K562 (cell line): ENCODE measurements at regions not wholly inside any gene's neighbourhood (a gene's known extent, or its start where the extent isn't known, plus 50 kb on each side); places are given as distances from the start of the nearest gene placed in this dataset.

Source experiments
- ATAC-seq: fragments of 200-7000 bp; cut with Tn5 transposase; 3 replicates; pipeline ENCODE4 v1.9.1; 2020; ENCODE audit warnings: moderate library complexity
- BruUV-seq: library from RNA; stranded (reverse); fragments of 400-500 nt; replicated peaks from 2 replicates; lab custom pipeline; 2021; lab: Mats Ljungman, UMichigan
- CTCF ChIA-PET: fragments of 300-600 bp; formaldehyde crosslinking; extraction: SDS; loops from one replicate; lab custom pipeline; 2021; ENCODE audit warnings: low intra/inter-chr PET ratio; lab: Yijun Ruan, JAX
- POLR2A ChIA-PET: fragments of 300-600, 350-650 bp; sonication (Branson Sonifier 250); formaldehyde crosslinking; extraction: SDS; loops from one replicate; lab custom pipeline; 2021; ENCODE audit warnings: antibody characterized with exemption, inconsistent platforms; lab: Yijun Ruan, JAX
- DNase-seq, 4 experiments: peaks; one replicate each; pipeline versions ENCODE4 v3.0.0 to v3.0.0-alpha.2; 2011 to 2018; ENCODE audit warnings: low spot score in 3 of 4, mixed read lengths in 3 of 4; ENCODE audit errors: extremely low read depth in 1 of 4
- FAIRE-seq: peaks from 2 replicates; lab custom pipeline; 2011; peaks lifted over from hg19 to GRCh38; lab: Jason Lieb, UNC
- H2AFZ ChIP-seq: 2 replicates; pipeline ENCODE4 v1.6.0; 2011; ENCODE audit warnings: low read depth, low read length, control low read depth, inconsistent platforms
- H3K27ac ChIP-seq: fragments of 200-600 bp; 3 replicates; pipeline ENCODE4 v1.8.0; 2011; ENCODE audit warnings: low read depth, mild to moderate bottlenecking, control low read depth, inconsistent platforms, low read length, moderate library complexity, mixed read lengths; ENCODE audit errors: extremely low read depth
- H3K27me3 ChIP-seq, 2 experiments: fragments of 300-600 bp in 1 of 2; 2 replicates in 1 of 2; 3 replicates in 1 of 2; pipeline versions ENCODE4 v1.6.0 to v1.8.0; 2011; ENCODE audit warnings: inconsistent platforms in 2 of 2, low read length in 2 of 2, mild to moderate bottlenecking in 1 of 2, mixed read lengths in 1 of 2, moderate library complexity in 1 of 2; ENCODE audit not compliant: control insufficient read depth in 2 of 2, insufficient read depth in 2 of 2
- H3K36me3 ChIP-seq: fragments of 300-600 bp; 3 replicates; pipeline ENCODE4 v1.8.0; 2011; ENCODE audit warnings: mild to moderate bottlenecking, low read length, inconsistent platforms; ENCODE audit not compliant: control insufficient read depth, insufficient read depth
- H3K4me1 ChIP-seq, 2 experiments: fragments of 200-600 bp in 1 of 2; replicated peaks in 1 of 2; 2 replicates in 1 of 2; 3 replicates in 1 of 2; pipeline versions ENCODE4 v1.5.1 to v1.8.0; 2011; ENCODE audit warnings: inconsistent platforms in 2 of 2, low read length in 2 of 2, mild to moderate bottlenecking in 1 of 2, mixed read lengths in 1 of 2, moderate library complexity in 1 of 2; ENCODE audit not compliant: control insufficient read depth in 2 of 2, insufficient read depth in 2 of 2
- H3K4me2 ChIP-seq: 2 replicates; pipeline ENCODE4 v1.6.1; 2011; ENCODE audit warnings: low read length, control low read depth, inconsistent platforms, mixed read lengths; ENCODE audit not compliant: insufficient read depth
- H3K4me3 ChIP-seq: fragments of 200-600 bp; sonication (generic), shearing (Covaris generic); 2 replicates; pipeline ENCODE4 v1.5.1; 2016; ENCODE audit warnings: control low read depth, inconsistent platforms
- H3K79me2 ChIP-seq: fragments of 200-600 bp; 3 replicates; pipeline ENCODE4 v1.8.0; 2011; ENCODE audit warnings: low read length, inconsistent platforms; ENCODE audit not compliant: control insufficient read depth, insufficient read depth
- H3K9ac ChIP-seq, 2 experiments: 2 replicates each; pipeline versions ENCODE4 v1.6.0 to v1.6.1; 2011; ENCODE audit warnings: low read depth in 2 of 2, low read length in 2 of 2, control low read depth in 1 of 2, inconsistent platforms in 1 of 2, mild to moderate bottlenecking in 1 of 2, mixed read lengths in 1 of 2; ENCODE audit not compliant: insufficient read depth in 1 of 2
- H3K9me1 ChIP-seq: one replicate; pipeline ENCODE4 v1.6.0; 2011; ENCODE audit warnings: inconsistent platforms, mild to moderate bottlenecking, low read length, moderate library complexity; ENCODE audit not compliant: control insufficient read depth, insufficient read depth
- H3K9me3 ChIP-seq: replicated peaks from 2 replicates; pipeline ENCODE4 v1.5.1; 2011; ENCODE audit warnings: low read depth, low read length, inconsistent platforms; ENCODE audit not compliant: control insufficient read depth, insufficient read depth
- H4K20me1 ChIP-seq: replicated peaks from 2 replicates; pipeline ENCODE4 v1.6.1; 2011; ENCODE audit warnings: low read length, inconsistent platforms, mixed read lengths; ENCODE audit not compliant: control insufficient read depth, insufficient read depth
- HDAC2 ChIP-seq: fragments of 450-650 bp; IDR thresholded peaks from 2 replicates; pipeline ENCODE4 v1.6.1; 2016; ENCODE audit warnings: mild to moderate bottlenecking
- TRIM28 ChIP-seq: fragments of 450-650 bp; IDR thresholded peaks from 2 replicates; pipeline ENCODE4 v1.6.1; 2017
- ZFP36 ChIP-seq: fragments of 150-350 bp; IDR thresholded peaks from 2 replicates; pipeline ENCODE4 v1.6.1; 2018; ENCODE audit warnings: low read length, low read depth; ENCODE audit not compliant: partially characterized antibody
- ZNF408 ChIP-seq: fragments of 250-450 bp; sonication (Bioruptor Pico); IDR thresholded peaks from 2 replicates; pipeline ENCODE4 v1.4.0; 2020; ENCODE audit warnings: low read depth, mild to moderate bottlenecking, moderate library complexity
- WGBS: fragments of 100-300 bp; shearing (Covaris generic); methylation state at CpG from one replicate; pipeline ENCODE4 v1.1.6; 2016; ENCODE audit warnings: low coverage, mixed read lengths; ENCODE audit not compliant: insufficient coverage; ENCODE audit errors: missing lambda C conversion rate; 5-methylcytosine and 5-hydroxymethylcytosine counted together
- in situ Hi-C: fragments of 300-500 bp; cut with MboI; formaldehyde crosslinking; loops from 4 replicates; pipeline ENCODE4 v1.15.0; 2018; ENCODE audit warnings: inconsistent platforms, mixed read lengths
- intact Hi-C: fragments of 100-400 bp; cut with micrococcal nuclease; formaldehyde crosslinking; loops from 2 replicates; pipeline ENCODE4 v1.14.2; 2022
- TF ChIP-seq, protein P1 (sequence below): fragments of 250-450 bp; sonication (Bioruptor Pico); IDR thresholded peaks from 2 replicates; pipeline ENCODE4 v1.9.0; 2021; ENCODE audit warnings: mild to moderate bottlenecking, inconsistent platforms
- TF ChIP-seq, protein P2 (sequence below): fragments of 250-450 bp; sonication (Bioruptor Pico); IDR thresholded peaks from 2 replicates; pipeline ENCODE4 v1.6.1; 2021; ENCODE audit warnings: mild to moderate bottlenecking

GRCh38 chr13:44030615-44031014 lies 150.9 kb downstream of the LACC1 start (continued):
- TF ChIP-seq, protein P1, sequence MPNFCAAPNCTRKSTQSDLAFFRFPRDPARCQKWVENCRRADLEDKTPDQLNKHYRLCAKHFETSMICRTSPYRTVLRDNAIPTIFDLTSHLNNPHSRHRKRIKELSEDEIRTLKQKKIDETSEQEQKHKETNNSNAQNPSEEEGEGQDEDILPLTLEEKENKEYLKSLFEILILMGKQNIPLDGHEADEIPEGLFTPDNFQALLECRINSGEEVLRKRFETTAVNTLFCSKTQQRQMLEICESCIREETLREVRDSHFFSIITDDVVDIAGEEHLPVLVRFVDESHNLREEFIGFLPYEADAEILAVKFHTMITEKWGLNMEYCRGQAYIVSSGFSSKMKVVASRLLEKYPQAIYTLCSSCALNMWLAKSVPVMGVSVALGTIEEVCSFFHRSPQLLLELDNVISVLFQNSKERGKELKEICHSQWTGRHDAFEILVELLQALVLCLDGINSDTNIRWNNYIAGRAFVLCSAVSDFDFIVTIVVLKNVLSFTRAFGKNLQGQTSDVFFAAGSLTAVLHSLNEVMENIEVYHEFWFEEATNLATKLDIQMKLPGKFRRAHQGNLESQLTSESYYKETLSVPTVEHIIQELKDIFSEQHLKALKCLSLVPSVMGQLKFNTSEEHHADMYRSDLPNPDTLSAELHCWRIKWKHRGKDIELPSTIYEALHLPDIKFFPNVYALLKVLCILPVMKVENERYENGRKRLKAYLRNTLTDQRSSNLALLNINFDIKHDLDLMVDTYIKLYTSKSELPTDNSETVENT (CRISPR knock-in tag), result no peak
- TF ChIP-seq, protein P2, sequence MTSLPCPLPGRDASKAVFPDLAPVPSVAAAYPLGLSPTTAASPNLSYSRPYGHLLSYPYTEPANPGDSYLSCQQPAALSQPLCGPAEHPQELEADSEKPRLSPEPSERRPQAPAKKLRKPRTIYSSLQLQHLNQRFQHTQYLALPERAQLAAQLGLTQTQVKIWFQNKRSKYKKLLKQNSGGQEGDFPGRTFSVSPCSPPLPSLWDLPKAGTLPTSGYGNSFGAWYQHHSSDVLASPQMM, result no peak

GRCh38 chr13:44031555-44031954 lies 151.9 kb downstream of the LACC1 start:
- H3K4me3 ChIP-seq, result no peak overlapping the region
- CTCF ChIA-PET, result no interaction called here
- WGBS, result 4% methylated on average over 2 of the region's 2 CpGs
- no peak for TF ChIP-seq ZFP36
- no peak for TF ChIP-seq ZNF408 (CRISPR knock-in tag)
- TF ChIP-seq TRIM28, result no peak
- no peak for TF ChIP-seq HDAC2
- TF ChIP-seq, all 486 proteins: peak for 0
- H3K4me2 ChIP-seq, result no peak overlapping the region
- POLR2A ChIA-PET, result interaction anchor here (0.8 kb wide), 1 partner anchor 36 kb away, joined by 3 read pairs; no protein-coding TSS in a partner anchor
- FAIRE-seq, result no peak
- no peak overlapping the region for H2AFZ ChIP-seq
- no peaks in the 10 kb centered on the region for H3K27me3 ChIP-seq
- no peaks in the 10 kb centered on the region for H3K4me1 ChIP-seq
- H3K9me3 ChIP-seq, result no peaks in the 10 kb centered on the region
- no peaks in the 10 kb centered on the region for H4K20me1 ChIP-seq
- DNase-seq, result no peak
- intact Hi-C loops (no loop called here), in situ Hi-C loops (loop anchor here (25.0 kb wide), 1 partner anchor 431 kb away; no protein-coding TSS in a partner anchor)
- H3K9ac ChIP-seq, result no peak overlapping the region
- no TSS peak for BruUV-seq
- H3K36me3 ChIP-seq, result no peaks in the 10 kb centered on the region
- ATAC-seq, result no peak
- no peak overlapping the region for H3K27ac ChIP-seq
- H3K79me2 ChIP-seq, result no peaks in the 10 kb centered on the region
- H3K9me1 ChIP-seq, result no peaks in the 10 kb centered on the region
